Left lung (tissue), 4 donors: ENCODE measurements at regions not wholly inside any gene's neighbourhood (a gene's known extent, or its start where the extent isn't known, plus 50 kb on each side); places are given as distances from the start of the nearest gene placed in this dataset.
A peak's percentile ranks its signal among the peaks of the same experiment; 100 is the strongest.
"Not testable (repeated sequence)": the region's sequence is repeated elsewhere in the genome, so short reads cannot be mapped to it uniquely, and the experiment has no call there.

ENCODE experiments used
- ATAC-seq: fragments of 200-7000 bp; cut with Tn5 transposase; one replicate; pipeline ENCODE4 v1.9.1; 2020; ENCODE audit warnings: moderate library complexity
- DNase-seq, 4 donors: peaks; one replicate each; pipeline ENCODE4 v3.0.0-alpha.2; 2013 to 2020
- H3K27ac ChIP-seq, 2 donors: fragments of 200-600 bp; sonication (generic) in 1 of 2; one replicate each; pipeline versions ENCODE4 v1.5.0 to v1.8.0; 2020 to 2021
- H3K27me3 ChIP-seq, 2 donors: fragments of 200-600 bp; sonication (generic) in 1 of 2; one replicate each; pipeline versions ENCODE4 v1.5.0 to v1.8.0; 2020 to 2021
- H3K36me3 ChIP-seq, 2 donors: fragments of 200-600 bp; sonication (generic) in 1 of 2; one replicate each; pipeline versions ENCODE4 v1.5.0 to v1.8.0; 2020 to 2021
- H3K4me1 ChIP-seq, 2 donors: fragments of 200-600 bp; one replicate each; pipeline ENCODE4 v1.8.0; 2021
- H3K4me3 ChIP-seq, 2 donors: fragments of 200-600 bp; sonication (generic) in 1 of 2; one replicate each; pipeline versions ENCODE4 v1.5.0 to v1.8.0; 2020 to 2021; ENCODE audit warnings: mild to moderate bottlenecking in 1 of 2
- H3K9me3 ChIP-seq, 2 donors: fragments of 200-600 bp; sonication (generic) in 1 of 2; one replicate each; pipeline versions ENCODE4 v1.5.0 to v1.8.0; 2020 to 2021
- intact Hi-C, 2 donors: fragments of 100-400 bp; cut with DNase I; formaldehyde crosslinking; loops; one replicate each; pipeline versions ENCODE4 v1.11.2 to v1.14.2; 2022
- TF ChIP-seq, protein P1 (sequence below), 2 donors: fragments of 200-600 bp; sonication (generic) in 1 of 2; IDR thresholded peaks; one replicate each; pipeline versions ENCODE4 v1.5.0 to v1.8.0; 2021; ENCODE audit warnings: antibody characterized with exemption in 2 of 2
- donor health status: DM: no; HTN: yes; CAD: no.
- donor health status: DM: no; HTN: no; CAD: no.

DNA sequence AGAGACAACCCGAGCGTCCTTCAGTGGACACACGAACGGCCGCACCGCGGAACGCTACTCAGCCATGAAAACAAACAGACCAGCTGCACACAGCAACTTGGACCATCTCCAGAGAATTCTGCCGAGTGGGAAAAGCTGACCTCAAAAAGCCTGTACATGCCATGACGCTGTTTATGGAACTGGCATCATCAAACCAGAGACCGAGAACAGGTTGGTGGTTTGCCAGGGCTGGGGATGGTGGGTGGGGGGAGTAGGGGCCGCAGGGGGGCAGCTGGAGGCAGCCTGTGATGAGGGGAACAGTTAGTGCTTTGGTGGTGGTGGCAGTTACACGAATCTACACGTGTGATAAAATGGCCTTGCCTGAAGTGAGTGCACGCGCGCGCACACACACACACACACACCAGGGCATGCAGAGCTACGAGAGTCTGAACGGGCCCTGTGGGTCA is 169.8 kb downstream of the LAT start:
- Histone ChIP-seq H3K9me3 (no peaks in the 10 kb centered on the region), H3K27me3 (no peaks in the 10 kb centered on the region), H3K36me3 (peaks cover 0 to 4% of the 10 kb centered on the region in 2 donors), H3K4me1 (peaks cover 6 to 60% of the 10 kb centered on the region in 2 donors), H3K4me3 (no peak overlapping the region), H3K27ac (no peak overlapping the region)
- TF ChIP-seq, protein P1, sequence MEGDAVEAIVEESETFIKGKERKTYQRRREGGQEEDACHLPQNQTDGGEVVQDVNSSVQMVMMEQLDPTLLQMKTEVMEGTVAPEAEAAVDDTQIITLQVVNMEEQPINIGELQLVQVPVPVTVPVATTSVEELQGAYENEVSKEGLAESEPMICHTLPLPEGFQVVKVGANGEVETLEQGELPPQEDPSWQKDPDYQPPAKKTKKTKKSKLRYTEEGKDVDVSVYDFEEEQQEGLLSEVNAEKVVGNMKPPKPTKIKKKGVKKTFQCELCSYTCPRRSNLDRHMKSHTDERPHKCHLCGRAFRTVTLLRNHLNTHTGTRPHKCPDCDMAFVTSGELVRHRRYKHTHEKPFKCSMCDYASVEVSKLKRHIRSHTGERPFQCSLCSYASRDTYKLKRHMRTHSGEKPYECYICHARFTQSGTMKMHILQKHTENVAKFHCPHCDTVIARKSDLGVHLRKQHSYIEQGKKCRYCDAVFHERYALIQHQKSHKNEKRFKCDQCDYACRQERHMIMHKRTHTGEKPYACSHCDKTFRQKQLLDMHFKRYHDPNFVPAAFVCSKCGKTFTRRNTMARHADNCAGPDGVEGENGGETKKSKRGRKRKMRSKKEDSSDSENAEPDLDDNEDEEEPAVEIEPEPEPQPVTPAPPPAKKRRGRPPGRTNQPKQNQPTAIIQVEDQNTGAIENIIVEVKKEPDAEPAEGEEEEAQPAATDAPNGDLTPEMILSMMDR (IDR thresholded peaks at IDR 0.05) = no peak
- intact Hi-C loops = no loop called here
- ATAC-seq (no peak), DNase-seq (no peak)

DNA sequence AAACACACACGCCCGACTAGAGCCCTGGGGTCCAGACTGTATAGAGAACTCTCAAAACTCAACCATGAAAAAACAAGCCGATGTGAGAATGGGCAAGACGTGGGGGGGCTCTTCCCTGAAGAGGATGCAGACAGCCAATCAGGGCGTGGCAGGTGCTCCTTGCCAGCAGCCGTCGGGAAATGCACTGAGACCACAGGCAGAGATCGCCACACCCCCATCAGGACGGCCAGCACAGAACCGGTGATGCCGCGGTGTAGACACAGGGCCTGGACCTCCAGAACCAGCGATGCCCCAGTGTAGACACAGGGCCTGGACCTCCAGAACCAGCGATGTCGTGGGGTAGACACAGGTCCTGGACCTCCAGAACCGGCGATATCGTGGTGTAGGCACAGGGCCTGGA is 169.2 kb downstream of the LAT start:
- Histone ChIP-seq H3K4me1 (peaks cover 6 to 67% of the 10 kb centered on the region in 2 donors), H3K36me3 (peaks cover 0 to 4% of the 10 kb centered on the region in 2 donors), H3K27ac (no peak overlapping the region), H3K27me3 (no peaks in the 10 kb centered on the region), H3K9me3 (no peaks in the 10 kb centered on the region), H3K4me3 (no peak overlapping the region)
- TF ChIP-seq, protein P1 (IDR thresholded peaks at IDR 0.05) = no peak
- intact Hi-C loops = no loop called here
- ATAC-seq (no peak), DNase-seq (peak in 1 of 4 donors; percentile 49)

DNA sequence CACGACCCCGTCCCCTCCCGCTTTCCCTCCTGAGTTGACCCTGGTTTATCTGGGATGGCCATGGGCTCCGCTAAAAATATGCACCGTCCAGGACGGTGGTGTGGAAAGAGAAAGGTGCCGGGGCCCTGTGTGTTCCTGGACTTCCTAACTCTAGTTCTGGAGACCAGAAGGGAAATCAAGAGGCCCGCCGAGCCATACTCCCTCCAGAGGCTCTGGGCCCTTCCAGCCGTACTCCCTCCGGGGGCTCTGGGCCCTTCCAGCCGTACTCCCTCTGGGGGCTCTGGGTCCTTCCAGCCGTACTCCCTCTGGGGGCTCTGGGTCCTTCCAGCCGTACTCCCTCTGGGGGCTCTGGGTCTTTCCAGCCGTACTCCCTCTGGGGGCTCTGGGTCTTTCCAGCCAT is 168.5 kb downstream of the LAT start:
- H3K9me3 ChIP-seq, H3K36me3 ChIP-seq, H3K27me3 ChIP-seq, ATAC-seq, intact Hi-C loops, H3K27ac ChIP-seq, H3K4me3 ChIP-seq: not testable (repeated sequence)
- DNase-seq = peak in 1 of 4 donors; percentile 52
- H3K4me1 ChIP-seq = peaks cover 6 to 67% of the 10 kb centered on the region in 2 donors

DNA sequence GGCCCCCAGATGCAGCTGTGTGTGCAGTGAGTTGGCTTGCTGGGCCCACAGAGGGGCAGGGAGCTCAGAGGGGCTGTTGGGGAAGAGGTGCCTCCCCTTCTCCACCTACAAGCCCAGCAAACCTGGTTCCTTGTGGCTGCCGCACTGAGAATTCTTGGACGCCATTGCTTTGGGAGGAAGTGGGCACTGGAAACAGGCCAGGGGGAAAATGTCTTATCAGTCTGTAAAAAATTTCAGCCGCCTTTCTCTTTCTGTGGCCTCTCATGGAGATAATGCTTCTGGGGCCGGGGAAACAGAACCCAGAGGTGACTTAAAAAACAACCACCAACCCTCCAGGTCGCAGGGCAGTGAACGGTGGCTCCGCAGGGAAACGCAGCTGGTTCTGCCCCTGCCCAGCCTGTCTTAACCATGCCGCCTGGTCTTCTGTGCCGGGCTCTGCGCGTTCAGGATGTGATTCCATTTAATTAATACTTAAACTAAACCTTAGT is 167.7 kb downstream of the LAT start:
- H3K4me3 ChIP-seq, ATAC-seq, H3K27ac ChIP-seq, H3K27me3 ChIP-seq, H3K9me3 ChIP-seq, intact Hi-C loops, H3K36me3 ChIP-seq: not testable (repeated sequence)
- DNase-seq = peak in 1 of 4 donors; percentile 38
- H3K4me1 ChIP-seq = peaks cover 6 to 66% of the 10 kb centered on the region in 2 donors

DNA sequence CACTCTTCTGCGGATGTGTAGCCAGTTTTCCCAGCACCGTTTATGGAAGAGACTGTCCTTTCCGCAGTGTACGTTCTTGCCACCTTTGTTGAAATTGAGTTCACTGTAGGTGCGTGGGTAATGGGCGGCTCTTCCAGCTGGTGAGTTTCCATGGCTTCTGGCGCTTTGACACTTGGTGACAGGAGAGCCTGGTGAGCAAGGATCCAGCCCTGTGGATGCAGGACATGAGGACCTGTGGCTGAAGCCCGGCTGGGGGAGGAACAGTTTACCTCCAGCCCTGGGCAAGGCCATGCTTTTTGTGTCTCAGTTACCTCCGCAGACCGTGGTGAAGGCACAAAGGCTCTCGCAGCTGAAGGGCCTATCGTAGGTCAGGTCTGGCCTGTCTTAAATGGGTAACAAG is 166.5 kb downstream of the LAT start:
- Histone ChIP-seq H3K9me3 (no peaks in the 10 kb centered on the region), H3K4me3 (no peak overlapping the region), H3K27ac (no peak overlapping the region), H3K27me3 (no peaks in the 10 kb centered on the region), H3K4me1 (peaks cover 0 to 56% of the 10 kb centered on the region in 2 donors), H3K36me3 (peaks cover 0 to 8% of the 10 kb centered on the region in 2 donors)
- TF ChIP-seq, protein P1 (IDR thresholded peaks at IDR 0.05) = no peak
- intact Hi-C loops = no loop called here
- ATAC-seq (no peak), DNase-seq (no peak)

DNA sequence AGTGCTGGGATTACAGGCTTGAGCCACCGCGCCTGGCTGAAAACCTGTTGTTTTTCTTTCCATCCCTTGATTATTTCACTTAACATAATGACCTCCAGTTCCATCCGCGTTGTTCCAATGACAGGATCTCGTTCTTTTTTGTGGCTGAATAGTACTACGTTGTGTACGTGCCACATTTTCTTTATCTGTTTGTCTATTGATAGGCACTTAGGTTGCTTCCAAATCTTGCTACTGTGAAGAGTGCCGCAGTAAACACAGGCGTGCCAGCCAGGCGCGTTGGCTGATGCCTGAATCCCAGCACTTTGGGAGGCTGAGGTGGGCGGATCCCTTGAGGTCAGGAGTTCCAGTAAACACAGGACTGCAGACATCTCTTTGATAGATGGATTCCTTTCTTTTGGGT is 165.1 kb downstream of the LAT start:
- H3K9me3 ChIP-seq, H3K4me3 ChIP-seq, intact Hi-C loops, H3K27ac ChIP-seq, ATAC-seq, H3K27me3 ChIP-seq: not testable (repeated sequence)
- H3K4me1 ChIP-seq = peaks cover 0 to 50% of the 10 kb centered on the region in 2 donors
- H3K36me3 ChIP-seq = peaks cover 0 to 15% of the 10 kb centered on the region in 2 donors
- peak in 1 of 4 donors; percentile 31 for DNase-seq

DNA sequence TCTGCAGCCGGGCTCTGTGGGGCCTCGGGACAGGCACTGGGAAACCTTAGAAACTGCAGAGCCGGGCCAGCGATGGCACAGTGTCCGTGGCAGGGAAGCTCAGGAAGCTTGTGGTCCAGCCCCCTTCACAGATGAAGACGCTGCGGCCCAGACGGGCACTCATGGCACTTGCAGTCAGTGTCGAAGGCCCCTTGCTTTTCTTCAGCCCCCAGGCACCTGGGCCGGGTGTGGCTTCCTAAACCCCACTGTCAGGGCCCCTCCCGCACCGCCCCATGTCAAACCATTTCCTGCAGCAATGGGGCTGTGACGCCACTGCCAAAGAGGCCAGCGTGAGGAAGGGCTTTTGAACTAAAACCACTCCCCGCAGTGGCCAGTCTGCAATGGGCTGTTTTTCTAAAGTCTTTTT is 164.0 kb downstream of the LAT start:
- TF ChIP-seq, protein P1 (IDR thresholded peaks at IDR 0.05) = no peak
- Histone ChIP-seq H3K4me3 (no peak overlapping the region), H3K9me3 (no peaks in the 10 kb centered on the region), H3K27ac (peak overlapping the region in 1 of 2 donors; percentile 69), H3K36me3 (peaks cover 0 to 18% of the 10 kb centered on the region in 2 donors), H3K4me1 (peaks cover 0 to 42% of the 10 kb centered on the region in 2 donors), H3K27me3 (no peaks in the 10 kb centered on the region)
- intact Hi-C loops = no loop called here
- DNase-seq = peak in 2 of 4 donors; percentile 79 to 87
- peak; percentile 61 for ATAC-seq
